ENCODE measurements at regions not wholly inside any gene's neighbourhood (a gene's known extent, or its start where the extent isn't known, plus 50 kb on each side); places are given as distances from the start of the nearest gene placed in this dataset.

GRCh38 chr14:28243600-28243999 is 523.0 kb upstream of the FOXG1 start:
- TF ChIP-seq CTCF (tag by site-specific recombination; IDR thresholded peaks at IDR 0.05), result no peak
- TF ChIP-seq PBX3 (CRISPR knock-in tag; IDR thresholded peaks at IDR 0.05), result no peak
- no peak for TF ChIP-seq ZNF398 (tag by site-specific recombination; IDR thresholded peaks at IDR 0.05)
- no peak for TF ChIP-seq ZFP69B (tag by site-specific recombination; IDR thresholded peaks at IDR 0.05)
- no peak for TF ChIP-seq ZNF335 (tag by site-specific recombination; conservative IDR thresholded peaks at IDR 0.05)
- no peak for TF ChIP-seq HOXC10 (CRISPR knock-in tag; IDR thresholded peaks at IDR 0.05)

Measured in HEK293 (cell line).